Smooth muscle cell (in vitro differentiated cells): ENCODE measurements at regions not wholly inside any gene's neighbourhood (a gene's known extent, or its start where the extent isn't known, plus 50 kb on each side); places are given as distances from the start of the nearest gene placed in this dataset.

Experiments used
- DNase-seq: peaks from one replicate; lab custom pipeline; 2025; ENCODE audit not compliant: unreplicated experiment; lab: John Stamatoyannopoulos, UW
- H2AFZ ChIP-seq: fragments of 200-600 bp; sonication (generic); 2 replicates; pipeline ENCODE4 v1.6.0; 2016; ENCODE audit warnings: antibody characterized with exemption, low read depth, mild to moderate bottlenecking
- H3F3A ChIP-seq: fragments of 200-600 bp; sonication (generic); 2 replicates; pipeline ENCODE4 v1.6.0; 2017; ENCODE audit warnings: antibody characterized with exemption, low read depth
- H3K27ac ChIP-seq: fragments of 200-600 bp; sonication (generic); 2 replicates; pipeline ENCODE4 v1.5.1; 2016; ENCODE audit warnings: low read depth, mild to moderate bottlenecking
- H3K27me3 ChIP-seq: fragments of 200-600 bp; sonication (generic); 2 replicates; pipeline ENCODE4 v1.6.1; 2016; ENCODE audit warnings: low read depth, mild to moderate bottlenecking
- H3K36me3 ChIP-seq: fragments of 200-600 bp; sonication (generic); 2 replicates; pipeline ENCODE4 v1.5.1; 2016; ENCODE audit warnings: low read depth
- H3K4me1 ChIP-seq: fragments of 200-600 bp; sonication (generic); 2 replicates; pipeline ENCODE4 v1.5.1; 2016; ENCODE audit warnings: low read depth
- H3K4me2 ChIP-seq: fragments of 200-600 bp; sonication (generic); 2 replicates; pipeline ENCODE4 v1.6.0; 2016; ENCODE audit warnings: mild to moderate bottlenecking
- H3K4me3 ChIP-seq: fragments of 200-600 bp; sonication (generic); 2 replicates; pipeline ENCODE4 v1.5.1; 2016; ENCODE audit warnings: mild to moderate bottlenecking
- H3K79me2 ChIP-seq: fragments of 200-600 bp; sonication (generic); 2 replicates; pipeline ENCODE4 v1.6.0; 2016; ENCODE audit warnings: low read depth, mild to moderate bottlenecking
- H3K9ac ChIP-seq: fragments of 200-600 bp; sonication (generic); 2 replicates; pipeline ENCODE4 v1.6.0; 2016; ENCODE audit warnings: low read depth
- H3K9me3 ChIP-seq: fragments of 200-600 bp; sonication (generic); replicated peaks from 2 replicates; pipeline ENCODE4 v1.5.1; 2016; ENCODE audit warnings: low read depth
- H4K20me1 ChIP-seq: fragments of 200-600 bp; sonication (generic); 2 replicates; pipeline ENCODE4 v1.6.0; 2016; ENCODE audit warnings: low read depth
- CTCF ChIP-seq: fragments of 200-600 bp; sonication (generic); IDR thresholded peaks from 2 replicates; pipeline ENCODE4 v1.5.1; 2017; ENCODE audit warnings: borderline replicate concordance, mild to moderate bottlenecking, antibody characterized with exemption; ENCODE audit not compliant: insufficient read depth, poor library complexity, severe bottlenecking
- WGBS: methylation state at CpG from one replicate; pipeline ENCODE4 v1.1.7; 2016; ENCODE audit warnings: low lambda C conversion rate; 5-methylcytosine and 5-hydroxymethylcytosine counted together

- 95% methylated on average over 5 of the region's 5 CpGs for WGBS
- Histone ChIP-seq H3K9me3 (no peaks in the 10 kb centered on the region), H2AFZ (no peak overlapping the region), H3K27ac (no peak overlapping the region), H3K27me3 (no peaks in the 10 kb centered on the region), H3K9ac (no peak overlapping the region), H3K4me2 (no peak overlapping the region), H3K79me2 (no peaks in the 10 kb centered on the region), H3K4me1 (peaks cover 15% of the 10 kb centered on the region), H3F3A (no peaks in the 10 kb centered on the region), H4K20me1 (no peaks in the 10 kb centered on the region), H3K36me3 (no peaks in the 10 kb centered on the region), H3K4me3 (no peak overlapping the region)
- DNase-seq, result no peak
- TF ChIP-seq CTCF, result no peak
These were observed 63.3 kb upstream of the PHF21B start for GRCh38 chr22:45073064-45073463.

- no peak overlapping the region for H2AFZ ChIP-seq
- no peaks in the 10 kb centered on the region for H4K20me1 ChIP-seq
- 67% methylated on average over 14 of the region's 14 CpGs for WGBS
- TF ChIP-seq CTCF, result no peak
- no peak overlapping the region for H3K4me2 ChIP-seq
- H3K79me2 ChIP-seq, result no peaks in the 10 kb centered on the region
- H3K9me3 ChIP-seq, result no peaks in the 10 kb centered on the region
- H3K27ac ChIP-seq, result no peak overlapping the region
- peaks cover 9% of the 10 kb centered on the region for H3K4me1 ChIP-seq
- no peak for DNase-seq
- H3K27me3 ChIP-seq, result no peaks in the 10 kb centered on the region
- no peak overlapping the region for H3K4me3 ChIP-seq
- no peak overlapping the region for H3K9ac ChIP-seq
- H3F3A ChIP-seq, result no peaks in the 10 kb centered on the region
- no peaks in the 10 kb centered on the region for H3K36me3 ChIP-seq
These were observed 67.5 kb upstream of the PHF21B start for GRCh38 chr22:45077286-45077685.

DNA sequence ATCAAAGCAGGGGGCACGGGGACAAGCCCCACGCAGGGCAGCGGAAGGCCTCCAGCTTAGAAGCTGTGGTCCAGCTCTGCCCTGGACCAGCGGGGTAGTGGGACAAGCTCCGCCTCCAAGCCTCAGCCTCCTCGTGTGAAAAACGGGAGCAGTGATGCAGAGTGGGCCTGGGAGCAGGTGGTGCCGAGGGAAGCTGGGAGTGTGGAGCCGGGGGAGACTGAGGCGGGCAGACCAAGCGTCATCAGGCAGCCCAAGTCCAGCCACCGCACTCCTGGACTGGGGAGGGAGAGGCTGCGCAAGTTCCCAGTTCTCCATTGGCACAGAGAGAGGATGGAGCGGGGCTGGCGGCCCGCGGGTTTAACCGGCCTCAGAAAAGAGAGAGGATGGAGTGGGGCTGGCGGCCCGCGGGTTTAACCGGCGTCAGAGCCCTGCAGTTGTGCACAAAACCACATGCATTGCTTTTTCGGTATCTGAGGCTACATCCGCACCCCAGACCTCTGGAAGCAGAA lies 68.1 kb upstream of the PHF21B start:
- Histone ChIP-seq H3F3A (no peaks in the 10 kb centered on the region), H3K36me3 (no peaks in the 10 kb centered on the region), H3K4me1 (peaks cover 4% of the 10 kb centered on the region), H3K27me3 (no peaks in the 10 kb centered on the region), H3K27ac (no peak overlapping the region), H2AFZ (no peak overlapping the region), H3K4me3 (no peak overlapping the region), H3K9me3 (no peaks in the 10 kb centered on the region), H3K9ac (no peak overlapping the region), H3K4me2 (no peak overlapping the region), H4K20me1 (no peaks in the 10 kb centered on the region), H3K79me2 (no peaks in the 10 kb centered on the region)
- TF ChIP-seq CTCF, result no peak
- no peak for DNase-seq
- WGBS, result 88% methylated on average over 25 of the region's 25 CpGs

DNA sequence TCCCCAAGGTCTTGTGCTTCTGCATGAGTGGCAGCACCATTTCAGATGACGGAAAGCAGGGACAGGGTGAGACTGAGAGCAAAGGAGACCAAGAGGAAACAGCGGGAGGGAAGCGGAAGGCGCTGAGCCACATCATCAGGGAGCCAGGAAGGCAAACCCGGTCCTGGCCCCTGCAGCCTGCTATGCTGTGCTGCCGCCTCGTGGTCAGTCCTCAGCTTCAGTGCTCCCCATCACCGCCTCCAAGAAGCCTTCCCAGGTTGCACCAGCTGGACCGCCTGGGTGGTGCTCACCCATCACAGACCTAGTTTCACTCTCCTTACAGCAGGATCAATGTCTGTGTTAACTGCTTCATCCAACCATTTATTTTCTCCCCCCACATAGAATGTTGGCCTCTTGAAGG lies 73.0 kb upstream of the PHF21B start:
- peak; percentile 16 for TF ChIP-seq CTCF
- DNase-seq, result no peak
- no peaks in the 10 kb centered on the region for H3K4me1 ChIP-seq
- H3K36me3 ChIP-seq, result no peaks in the 10 kb centered on the region
- 47% methylated on average over 9 of the region's 9 CpGs for WGBS
- H3K9me3 ChIP-seq, result no peaks in the 10 kb centered on the region
- no peaks in the 10 kb centered on the region for H3K79me2 ChIP-seq
- no peak overlapping the region for H3K27ac ChIP-seq
- H3F3A ChIP-seq, result peaks cover 4% of the 10 kb centered on the region
- H3K27me3 ChIP-seq, result no peaks in the 10 kb centered on the region
- no peak overlapping the region for H2AFZ ChIP-seq
- H3K4me2 ChIP-seq, result no peak overlapping the region
- H3K9ac ChIP-seq, result no peak overlapping the region
- H4K20me1 ChIP-seq, result no peaks in the 10 kb centered on the region
- H3K4me3 ChIP-seq, result no peak overlapping the region
